Ovary (tissue), 3 donors: ENCODE measurements at regions not wholly inside any gene's neighbourhood (a gene's known extent, or its start where the extent isn't known, plus 50 kb on each side); places are given as distances from the start of the nearest gene placed in this dataset.

ENCODE experiments used
- EP300 ChIP-seq: sonication (generic); formaldehyde crosslinking; IDR thresholded peaks from one replicate; pipeline ENCODE4 v1.6.1; 2017; ENCODE audit warnings: antibody characterized with exemption
- POLR2A ChIP-seq: fragments of 450-650 bp; IDR thresholded peaks from one replicate; pipeline ENCODE4 v1.6.1; 2017; ENCODE audit warnings: antibody characterized with exemption, mild to moderate bottlenecking, moderate library complexity
- TF ChIP-seq, protein P1 (sequence below), 3 donors: fragments of 450-650 bp in 2 of 3; fragments of 200-600 bp in 1 of 3; IDR thresholded peaks; one replicate each; pipeline versions ENCODE4 v1.5.1 to v1.8.0; 2016 to 2022; ENCODE audit warnings: antibody characterized with exemption in 3 of 3, mild to moderate bottlenecking in 1 of 3
- donor health status: DM: no; HTN: no; CAD: no.

DNA sequence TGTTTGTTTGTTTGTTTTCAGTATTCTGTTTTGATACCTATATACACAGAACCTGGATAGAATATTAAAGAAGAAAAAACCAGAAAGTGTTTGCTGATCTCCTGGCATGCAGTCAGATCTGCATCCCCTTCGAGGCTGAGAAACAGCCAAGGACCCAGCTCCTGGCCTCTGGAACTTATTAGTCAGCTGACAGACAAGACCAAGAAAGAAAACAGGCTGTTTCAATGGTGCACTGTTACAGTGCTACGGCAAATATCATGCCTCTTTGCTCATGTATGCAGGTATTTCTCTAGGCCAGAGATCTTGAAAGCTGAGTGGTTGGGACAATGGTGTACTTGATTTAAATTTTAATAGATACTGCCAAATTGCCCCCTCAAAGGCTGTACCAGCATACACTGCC lies 95.0 kb downstream of the C5orf15 start:
- TF ChIP-seq, protein P1, sequence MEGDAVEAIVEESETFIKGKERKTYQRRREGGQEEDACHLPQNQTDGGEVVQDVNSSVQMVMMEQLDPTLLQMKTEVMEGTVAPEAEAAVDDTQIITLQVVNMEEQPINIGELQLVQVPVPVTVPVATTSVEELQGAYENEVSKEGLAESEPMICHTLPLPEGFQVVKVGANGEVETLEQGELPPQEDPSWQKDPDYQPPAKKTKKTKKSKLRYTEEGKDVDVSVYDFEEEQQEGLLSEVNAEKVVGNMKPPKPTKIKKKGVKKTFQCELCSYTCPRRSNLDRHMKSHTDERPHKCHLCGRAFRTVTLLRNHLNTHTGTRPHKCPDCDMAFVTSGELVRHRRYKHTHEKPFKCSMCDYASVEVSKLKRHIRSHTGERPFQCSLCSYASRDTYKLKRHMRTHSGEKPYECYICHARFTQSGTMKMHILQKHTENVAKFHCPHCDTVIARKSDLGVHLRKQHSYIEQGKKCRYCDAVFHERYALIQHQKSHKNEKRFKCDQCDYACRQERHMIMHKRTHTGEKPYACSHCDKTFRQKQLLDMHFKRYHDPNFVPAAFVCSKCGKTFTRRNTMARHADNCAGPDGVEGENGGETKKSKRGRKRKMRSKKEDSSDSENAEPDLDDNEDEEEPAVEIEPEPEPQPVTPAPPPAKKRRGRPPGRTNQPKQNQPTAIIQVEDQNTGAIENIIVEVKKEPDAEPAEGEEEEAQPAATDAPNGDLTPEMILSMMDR (IDR thresholded peaks at IDR 0.05): no peak
- TF ChIP-seq POLR2A: no peak
- TF ChIP-seq EP300: no peak
